ENCODE measurements at regions not wholly inside any gene's neighbourhood (a gene's known extent, or its start where the extent isn't known, plus 50 kb on each side); places are given as distances from the start of the nearest gene placed in this dataset.
"Not testable (repeated sequence)": the region's sequence is repeated elsewhere in the genome, so short reads cannot be mapped to it uniquely, and the experiment has no call there.

DNA sequence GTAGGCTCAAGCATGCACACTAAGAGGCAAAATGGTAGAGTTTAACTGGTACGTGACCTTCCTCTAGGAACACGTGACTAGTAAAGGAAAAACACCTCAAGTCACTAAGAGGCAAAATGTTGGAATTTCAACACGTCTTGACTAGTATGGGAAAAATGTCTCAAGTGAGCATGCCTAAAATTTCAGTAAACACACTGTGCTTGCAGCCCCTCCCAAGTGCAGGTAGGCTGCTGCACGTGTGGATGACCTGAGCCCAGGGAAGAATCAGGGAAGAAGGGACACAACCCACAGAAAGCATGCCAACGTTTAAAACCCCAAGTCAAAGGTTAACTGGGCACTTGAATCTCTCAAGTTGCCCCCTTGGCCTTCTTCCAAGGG is 162.2 kb downstream of the TENT5A start (continued):
- TF ChIP-seq, protein P1, sequence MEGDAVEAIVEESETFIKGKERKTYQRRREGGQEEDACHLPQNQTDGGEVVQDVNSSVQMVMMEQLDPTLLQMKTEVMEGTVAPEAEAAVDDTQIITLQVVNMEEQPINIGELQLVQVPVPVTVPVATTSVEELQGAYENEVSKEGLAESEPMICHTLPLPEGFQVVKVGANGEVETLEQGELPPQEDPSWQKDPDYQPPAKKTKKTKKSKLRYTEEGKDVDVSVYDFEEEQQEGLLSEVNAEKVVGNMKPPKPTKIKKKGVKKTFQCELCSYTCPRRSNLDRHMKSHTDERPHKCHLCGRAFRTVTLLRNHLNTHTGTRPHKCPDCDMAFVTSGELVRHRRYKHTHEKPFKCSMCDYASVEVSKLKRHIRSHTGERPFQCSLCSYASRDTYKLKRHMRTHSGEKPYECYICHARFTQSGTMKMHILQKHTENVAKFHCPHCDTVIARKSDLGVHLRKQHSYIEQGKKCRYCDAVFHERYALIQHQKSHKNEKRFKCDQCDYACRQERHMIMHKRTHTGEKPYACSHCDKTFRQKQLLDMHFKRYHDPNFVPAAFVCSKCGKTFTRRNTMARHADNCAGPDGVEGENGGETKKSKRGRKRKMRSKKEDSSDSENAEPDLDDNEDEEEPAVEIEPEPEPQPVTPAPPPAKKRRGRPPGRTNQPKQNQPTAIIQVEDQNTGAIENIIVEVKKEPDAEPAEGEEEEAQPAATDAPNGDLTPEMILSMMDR (IDR thresholded peaks at IDR 0.05), result no peak
- TF ChIP-seq ZNF302 (CRISPR knock-in tag; IDR thresholded peaks at IDR 0.05) (no peak), RARB (CRISPR knock-in tag; IDR thresholded peaks at IDR 0.05) (no peak)
- TF ChIP-seq, protein P2, sequence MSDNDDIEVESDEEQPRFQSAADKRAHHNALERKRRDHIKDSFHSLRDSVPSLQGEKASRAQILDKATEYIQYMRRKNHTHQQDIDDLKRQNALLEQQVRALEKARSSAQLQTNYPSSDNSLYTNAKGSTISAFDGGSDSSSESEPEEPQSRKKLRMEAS (IDR thresholded peaks at IDR 0.05), result no peak
- TF ChIP-seq, protein P3, sequence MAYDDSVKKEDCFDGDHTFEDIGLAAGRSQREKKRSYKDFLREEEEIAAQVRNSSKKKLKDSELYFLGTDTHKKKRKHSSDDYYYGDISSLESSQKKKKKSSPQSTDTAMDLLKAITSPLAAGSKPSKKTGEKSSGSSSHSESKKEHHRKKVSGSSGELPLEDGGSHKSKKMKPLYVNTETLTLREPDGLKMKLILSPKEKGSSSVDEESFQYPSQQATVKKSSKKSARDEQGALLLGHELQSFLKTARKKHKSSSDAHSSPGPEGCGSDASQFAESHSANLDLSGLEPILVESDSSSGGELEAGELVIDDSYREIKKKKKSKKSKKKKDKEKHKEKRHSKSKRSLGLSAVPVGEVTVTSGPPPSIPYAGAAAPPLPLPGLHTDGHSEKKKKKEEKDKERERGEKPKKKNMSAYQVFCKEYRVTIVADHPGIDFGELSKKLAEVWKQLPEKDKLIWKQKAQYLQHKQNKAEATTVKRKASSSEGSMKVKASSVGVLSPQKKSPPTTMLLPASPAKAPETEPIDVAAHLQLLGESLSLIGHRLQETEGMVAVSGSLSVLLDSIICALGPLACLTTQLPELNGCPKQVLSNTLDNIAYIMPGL (CRISPR knock-in tag; IDR thresholded peaks at IDR 0.05; ENCODE audit: borderline replicate concordance), result no peak

DNA sequence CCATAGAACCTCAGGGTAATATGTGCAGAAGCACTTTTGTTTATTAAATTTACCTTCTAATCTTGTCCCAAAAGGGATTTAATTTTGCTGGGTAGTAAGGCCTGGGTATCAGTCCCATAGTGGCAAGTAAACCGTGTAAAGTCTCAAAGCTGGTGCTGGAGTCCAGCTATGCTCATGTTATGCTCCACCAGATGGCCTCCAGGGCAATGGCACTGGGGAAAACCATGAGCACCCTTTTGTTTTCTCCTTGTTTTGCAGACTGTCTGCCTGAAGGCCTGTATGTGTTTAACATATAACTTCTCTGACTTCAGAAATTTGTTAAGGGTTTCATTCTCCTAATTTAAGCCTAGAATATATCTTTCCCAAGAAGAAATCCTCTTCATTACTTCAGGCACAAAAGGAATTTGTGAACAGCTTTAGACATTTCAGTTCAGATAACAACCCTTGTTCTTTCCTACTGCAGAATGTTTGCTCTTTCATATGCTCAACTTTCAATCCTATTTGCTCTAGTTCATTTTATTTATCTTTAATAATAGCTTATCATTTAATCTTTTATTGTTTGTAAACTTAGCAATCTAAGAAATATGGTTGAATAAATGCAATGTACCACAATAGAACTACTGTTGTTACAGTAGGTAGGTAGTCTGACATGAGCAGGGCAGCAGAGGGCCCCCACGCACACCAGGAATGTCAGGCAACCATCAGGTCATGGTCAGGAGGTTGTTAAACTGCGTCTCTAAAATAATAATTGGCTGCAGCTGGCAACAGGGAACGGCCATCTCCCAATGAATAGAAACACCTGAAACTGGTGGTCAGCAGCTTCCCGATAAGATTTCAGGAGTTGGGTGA is 162.8 kb downstream of the TENT5A start:
- H3K4me3 ChIP-seq, result no peak overlapping the region
- DNase-seq (ENCODE audit: low read depth in 1 of 2, low spot score in 1 of 2), result no peak
- no peaks in the 10 kb centered on the region for H3K9me3 ChIP-seq
- 42% methylated on average over 5 of the region's 5 CpGs for WGBS (ENCODE audit: missing lambda C conversion rate)
- FAIRE-seq, result no peak
- no peak overlapping the region for H3K4me2 ChIP-seq
- POLR2A ChIA-PET, result no interaction called here
- CTCF ChIA-PET, result no interaction called here
- no peaks in the 10 kb centered on the region for H3K4me1 ChIP-seq
- no peak overlapping the region for H3K27ac ChIP-seq
- ATAC-seq, result no peak
- TF ChIP-seq, protein P4, sequence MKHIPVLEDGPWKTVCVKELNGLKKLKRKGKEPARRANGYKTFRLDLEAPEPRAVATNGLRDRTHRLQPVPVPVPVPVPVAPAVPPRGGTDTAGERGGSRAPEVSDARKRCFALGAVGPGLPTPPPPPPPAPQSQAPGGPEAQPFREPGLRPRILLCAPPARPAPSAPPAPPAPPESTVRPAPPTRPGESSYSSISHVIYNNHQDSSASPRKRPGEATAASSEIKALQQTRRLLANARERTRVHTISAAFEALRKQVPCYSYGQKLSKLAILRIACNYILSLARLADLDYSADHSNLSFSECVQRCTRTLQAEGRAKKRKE (CRISPR knock-in tag; IDR thresholded peaks at IDR 0.05; ENCODE audit: low read depth), result no peak
- TF ChIP-seq NR3C1 (IDR thresholded peaks at IDR 0.05), result no peak
- no peak for TF ChIP-seq PHF8 (IDR thresholded peaks at IDR 0.05; ENCODE audit: borderline replicate concordance, low read depth)
- TF ChIP-seq HOXB13 (CRISPR knock-in tag; IDR thresholded peaks at IDR 0.05; ENCODE audit: low read depth), result no peak
- no peak for TF ChIP-seq JUN (IDR thresholded peaks at IDR 0.05)
- TF ChIP-seq EHMT2 (IDR thresholded peaks at IDR 0.05; ENCODE audit: low read depth), result no peak
- no peak for TF ChIP-seq HOXB5 (CRISPR knock-in tag; IDR thresholded peaks at IDR 0.05)
- TF ChIP-seq POLR2AphosphoS2 (conservative IDR thresholded peaks at IDR 0.05; ENCODE audit: low read length), result no peak
- TF ChIP-seq, protein P5, sequence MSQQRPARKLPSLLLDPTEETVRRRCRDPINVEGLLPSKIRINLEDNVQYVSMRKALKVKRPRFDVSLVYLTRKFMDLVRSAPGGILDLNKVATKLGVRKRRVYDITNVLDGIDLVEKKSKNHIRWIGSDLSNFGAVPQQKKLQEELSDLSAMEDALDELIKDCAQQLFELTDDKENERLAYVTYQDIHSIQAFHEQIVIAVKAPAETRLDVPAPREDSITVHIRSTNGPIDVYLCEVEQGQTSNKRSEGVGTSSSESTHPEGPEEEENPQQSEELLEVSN (IDR thresholded peaks at IDR 0.05; ENCODE audit: borderline replicate concordance, low read depth), result no peak
- no peak for TF ChIP-seq CHD2 (IDR thresholded peaks at IDR 0.05; ENCODE audit: low read length, partially characterized antibody)
- TF ChIP-seq, protein P6, sequence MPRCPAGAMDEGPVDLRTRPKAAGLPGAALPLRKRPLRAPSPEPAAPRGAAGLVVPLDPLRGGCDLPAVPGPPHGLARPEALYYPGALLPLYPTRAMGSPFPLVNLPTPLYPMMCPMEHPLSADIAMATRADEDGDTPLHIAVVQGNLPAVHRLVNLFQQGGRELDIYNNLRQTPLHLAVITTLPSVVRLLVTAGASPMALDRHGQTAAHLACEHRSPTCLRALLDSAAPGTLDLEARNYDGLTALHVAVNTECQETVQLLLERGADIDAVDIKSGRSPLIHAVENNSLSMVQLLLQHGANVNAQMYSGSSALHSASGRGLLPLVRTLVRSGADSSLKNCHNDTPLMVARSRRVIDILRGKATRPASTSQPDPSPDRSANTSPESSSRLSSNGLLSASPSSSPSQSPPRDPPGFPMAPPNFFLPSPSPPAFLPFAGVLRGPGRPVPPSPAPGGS (IDR thresholded peaks at IDR 0.05), result no peak
- TF ChIP-seq, protein P7, sequence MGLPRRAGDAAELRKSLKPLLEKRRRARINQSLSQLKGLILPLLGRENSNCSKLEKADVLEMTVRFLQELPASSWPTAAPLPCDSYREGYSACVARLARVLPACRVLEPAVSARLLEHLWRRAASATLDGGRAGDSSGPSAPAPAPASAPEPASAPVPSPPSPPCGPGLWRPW (IDR thresholded peaks at IDR 0.05), result no peak
- TF ChIP-seq, protein P2 (IDR thresholded peaks at IDR 0.05), result no peak
- TF ChIP-seq SMC3 (IDR thresholded peaks at IDR 0.05), result no peak
- TF ChIP-seq ZC3H11A (IDR thresholded peaks at IDR 0.05), result no peak
- TF ChIP-seq, protein P8, sequence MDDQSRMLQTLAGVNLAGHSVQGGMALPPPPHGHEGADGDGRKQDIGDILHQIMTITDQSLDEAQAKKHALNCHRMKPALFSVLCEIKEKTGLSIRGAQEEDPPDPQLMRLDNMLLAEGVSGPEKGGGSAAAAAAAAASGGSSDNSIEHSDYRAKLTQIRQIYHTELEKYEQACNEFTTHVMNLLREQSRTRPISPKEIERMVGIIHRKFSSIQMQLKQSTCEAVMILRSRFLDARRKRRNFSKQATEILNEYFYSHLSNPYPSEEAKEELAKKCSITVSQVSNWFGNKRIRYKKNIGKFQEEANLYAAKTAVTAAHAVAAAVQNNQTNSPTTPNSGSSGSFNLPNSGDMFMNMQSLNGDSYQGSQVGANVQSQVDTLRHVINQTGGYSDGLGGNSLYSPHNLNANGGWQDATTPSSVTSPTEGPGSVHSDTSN (IDR thresholded peaks at IDR 0.05), result no peak
- TF ChIP-seq, protein P1 (IDR thresholded peaks at IDR 0.05), result no peak
- TF ChIP-seq HOXA7 (CRISPR knock-in tag; IDR thresholded peaks at IDR 0.05), result no peak

DNA sequence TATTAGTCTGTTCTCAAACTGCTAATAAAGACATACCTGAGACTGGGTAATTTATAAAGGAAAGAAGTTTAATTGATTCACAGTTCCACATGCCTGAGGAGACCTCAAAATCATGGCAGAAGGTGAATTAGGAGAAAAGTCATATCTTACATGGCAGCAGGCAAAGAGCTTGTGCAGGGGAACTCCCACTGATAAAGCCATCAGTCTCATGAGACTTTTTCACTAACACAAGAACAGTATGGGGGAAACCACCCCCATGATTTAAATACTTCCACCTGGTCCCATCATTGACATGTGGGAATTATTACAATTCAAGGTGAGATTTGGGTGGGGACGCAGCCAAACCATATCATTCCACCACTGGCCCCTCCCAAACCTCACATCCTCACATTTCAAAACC is 166.8 kb downstream of the TENT5A start:
- FAIRE-seq; DNase-seq (ENCODE audit: low read depth in 1 of 2, low spot score in 1 of 2); H3K4me3 ChIP-seq; H3K4me1 ChIP-seq; POLR2A ChIA-PET; H3K27ac ChIP-seq; H3K9me3 ChIP-seq; ATAC-seq; H3K4me2 ChIP-seq; CTCF ChIA-PET: not testable (repeated sequence)
- WGBS (ENCODE audit: missing lambda C conversion rate), result 31% methylated on average over 1 of the region's 1 CpG
